ENCODE measurements at regions not wholly inside any gene's neighbourhood (a gene's known extent, or its start where the extent isn't known, plus 50 kb on each side); places are given as distances from the start of the nearest gene placed in this dataset.

DNA sequence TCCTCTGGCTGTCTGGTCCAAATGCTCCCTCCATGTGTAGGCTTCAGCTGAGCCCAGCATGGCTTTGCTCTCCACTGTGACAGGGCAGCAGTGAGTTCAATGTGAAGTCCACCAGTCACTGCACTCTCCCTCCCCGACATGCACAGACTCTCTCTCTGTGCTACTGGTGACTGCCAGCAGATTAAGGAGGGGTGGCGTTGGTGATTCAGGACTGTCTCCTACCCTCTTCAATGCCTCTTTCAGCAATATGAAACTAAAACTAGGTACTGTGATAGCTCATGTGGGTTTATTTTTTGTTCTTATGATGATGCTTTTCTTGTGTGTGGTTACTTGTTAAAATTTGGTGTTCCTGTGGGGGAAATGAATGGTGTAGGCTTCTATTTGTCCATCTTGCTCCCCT lies 201.0 kb upstream of the RBMS1 start:
- TF ChIP-seq EZH2 (IDR thresholded peaks at IDR 0.05; ENCODE audit: borderline replicate concordance, low read depth, low read length, poor library complexity, severe bottlenecking), result no peak
- TF ChIP-seq CTCF (conservative IDR thresholded peaks at IDR 0.05; ENCODE audit: low read depth, low read length), result no peak
- Histone ChIP-seq H3K27ac (ENCODE audit: low read depth, low read length, poor library complexity, severe bottlenecking) (no peak overlapping the region), H3K4me3 (ENCODE audit: low read depth, low read length, poor library complexity, severe bottlenecking) (no peak overlapping the region), H3K27me3 (replicated peaks; ENCODE audit: insufficient read depth, low read depth, low read length, poor library complexity) (no peaks in the 10 kb centered on the region), H3K9me3 (ENCODE audit: low read depth, low read length, poor library complexity, severe bottlenecking) (no peaks in the 10 kb centered on the region), H3K36me3 (ENCODE audit: insufficient read depth, low read length, poor library complexity, severe bottlenecking) (no peaks in the 10 kb centered on the region), H3K4me1 (ENCODE audit: insufficient read depth, low read length, poor library complexity, severe bottlenecking) (peaks cover 30% of the 10 kb centered on the region)
- POLR2A ChIA-PET (ENCODE audit: low non-redundant PET), result no interaction called here
- CTCF ChIA-PET, result no interaction called here
- no TSS peak for BruUV-seq (replicated peaks)
- intact Hi-C loops (cut with micrococcal nuclease; ENCODE audit: unreplicated experiment), result no loop called here
- no peak for DNase-seq (ENCODE audit: low spot score)

GRCh38 chr2:160695402-160696086 lies 201.9 kb upstream of the RBMS1 start:
- Histone ChIP-seq H3K9me3 (ENCODE audit: low read depth, low read length, poor library complexity, severe bottlenecking) (no peaks in the 10 kb centered on the region), H3K4me3 (ENCODE audit: low read depth, low read length, poor library complexity, severe bottlenecking) (no peak overlapping the region), H3K27ac (ENCODE audit: low read depth, low read length, poor library complexity, severe bottlenecking) (no peak overlapping the region), H3K4me1 (ENCODE audit: insufficient read depth, low read length, poor library complexity, severe bottlenecking) (peaks cover 39% of the 10 kb centered on the region), H3K27me3 (replicated peaks; ENCODE audit: insufficient read depth, low read depth, low read length, poor library complexity) (no peaks in the 10 kb centered on the region), H3K36me3 (ENCODE audit: insufficient read depth, low read length, poor library complexity, severe bottlenecking) (no peaks in the 10 kb centered on the region)
- CTCF ChIA-PET, result no interaction called here
- no TSS peak for BruUV-seq (replicated peaks)
- no peak for TF ChIP-seq EZH2 (IDR thresholded peaks at IDR 0.05; ENCODE audit: borderline replicate concordance, low read depth, low read length, poor library complexity, severe bottlenecking)
- no peak for TF ChIP-seq CTCF (conservative IDR thresholded peaks at IDR 0.05; ENCODE audit: low read depth, low read length)
- POLR2A ChIA-PET (ENCODE audit: low non-redundant PET), result no interaction called here
- DNase-seq (ENCODE audit: low spot score), result peak; percentile 8
- intact Hi-C loops (cut with micrococcal nuclease; ENCODE audit: unreplicated experiment), result no loop called here

GRCh38 chr2:160696087-160696452 lies 202.5 kb upstream of the RBMS1 start:
- no peaks in the 10 kb centered on the region for H3K36me3 ChIP-seq (ENCODE audit: insufficient read depth, low read length, poor library complexity, severe bottlenecking)
- no peaks in the 10 kb centered on the region for H3K9me3 ChIP-seq (ENCODE audit: low read depth, low read length, poor library complexity, severe bottlenecking)
- BruUV-seq (replicated peaks), result no TSS peak
- TF ChIP-seq CTCF (conservative IDR thresholded peaks at IDR 0.05; ENCODE audit: low read depth, low read length) (no peak), EZH2 (IDR thresholded peaks at IDR 0.05; ENCODE audit: borderline replicate concordance, low read depth, low read length, poor library complexity, severe bottlenecking) (no peak)
- intact Hi-C loops (cut with micrococcal nuclease; ENCODE audit: unreplicated experiment), result no loop called here
- DNase-seq (ENCODE audit: low spot score), result no peak
- ChIA-PET POLR2A (ENCODE audit: low non-redundant PET) (no interaction called here), CTCF (no interaction called here)
- H3K27ac ChIP-seq (ENCODE audit: low read depth, low read length, poor library complexity, severe bottlenecking), result no peak overlapping the region
- no peak overlapping the region for H3K4me3 ChIP-seq (ENCODE audit: low read depth, low read length, poor library complexity, severe bottlenecking)
- H3K27me3 ChIP-seq (replicated peaks; ENCODE audit: insufficient read depth, low read depth, low read length, poor library complexity), result no peaks in the 10 kb centered on the region
- peaks cover 41% of the 10 kb centered on the region for H3K4me1 ChIP-seq (ENCODE audit: insufficient read depth, low read length, poor library complexity, severe bottlenecking)
